ENCODE measurements at regions not wholly inside any gene's neighbourhood (a gene's known extent, or its start where the extent isn't known, plus 50 kb on each side); places are given as distances from the start of the nearest gene placed in this dataset.

GRCh38 chr3:156760333-156760732 lies 65.8 kb upstream of the LEKR1 start:
- DNase-seq (ENCODE audit: low read depth, low spot score): peak; percentile 71
- peak overlapping the region; percentile 78 for H3K27ac ChIP-seq

- no peak for DNase-seq (ENCODE audit: low read depth, low spot score)
- peak overlapping the region; percentile 78 for H3K27ac ChIP-seq
Measured at GRCh38 chr3:156761007-156761406, 65.1 kb upstream of the LEKR1 start.

- peak overlapping the region; percentile 78 for H3K27ac ChIP-seq
- DNase-seq (ENCODE audit: low read depth, low spot score): no peak
Measured at GRCh38 chr3:156761713-156762451, 64.3 kb upstream of the LEKR1 start.

- H3K27ac ChIP-seq: peak overlapping the region; percentile 78
- DNase-seq (ENCODE audit: low read depth, low spot score): peak; percentile 62
Measured at GRCh38 chr3:156762631-156763185, 63.4 kb upstream of the LEKR1 start.

GRCh38 chr3:156763386-156763785 lies 62.8 kb upstream of the LEKR1 start:
- DNase-seq (ENCODE audit: low read depth, low spot score): no peak
- H3K27ac ChIP-seq: no peak overlapping the region

GRCh38 chr3:156763931-156764720 lies 62.0 kb upstream of the LEKR1 start:
- H3K27ac ChIP-seq: peak overlapping the region; percentile 57
- no peak for DNase-seq (ENCODE audit: low read depth, low spot score)

- peak; percentile 58 for DNase-seq (ENCODE audit: low read depth, low spot score)
- peak overlapping the region; percentile 57 for H3K27ac ChIP-seq
Measured at GRCh38 chr3:156764751-156765150, 61.4 kb upstream of the LEKR1 start.

GRCh38 chr3:156768390-156768789 lies 57.8 kb upstream of the LEKR1 start:
- no peak overlapping the region for H3K27ac ChIP-seq
- DNase-seq (ENCODE audit: low read depth, low spot score): no peak

GRCh38 chr3:156769721-156770654 lies 56.2 kb upstream of the LEKR1 start:
- DNase-seq (ENCODE audit: low read depth, low spot score): no peak
- peak overlapping the region; percentile 79 for H3K27ac ChIP-seq

- DNase-seq (ENCODE audit: low read depth, low spot score): peak; percentile 69
- H3K27ac ChIP-seq: peak overlapping the region; percentile 79
Measured at GRCh38 chr3:156770699-156771414, 55.3 kb upstream of the LEKR1 start.

- peak overlapping the region; percentile 79 for H3K27ac ChIP-seq
- no peak for DNase-seq (ENCODE audit: low read depth, low spot score)
Measured at GRCh38 chr3:156772588-156773206, 53.5 kb upstream of the LEKR1 start.

GRCh38 chr3:156776031-156776430 lies 50.1 kb upstream of the LEKR1 start:
- DNase-seq (ENCODE audit: low read depth, low spot score): no peak
- no peak overlapping the region for H3K27ac ChIP-seq

All from epithelial cell of prostate (primary cell).